ENCODE measurements at regions not wholly inside any gene's neighbourhood (a gene's known extent, or its start where the extent isn't known, plus 50 kb on each side); places are given as distances from the start of the nearest gene placed in this dataset.
A peak's percentile ranks its signal among the peaks of the same experiment; 100 is the strongest.

DNA sequence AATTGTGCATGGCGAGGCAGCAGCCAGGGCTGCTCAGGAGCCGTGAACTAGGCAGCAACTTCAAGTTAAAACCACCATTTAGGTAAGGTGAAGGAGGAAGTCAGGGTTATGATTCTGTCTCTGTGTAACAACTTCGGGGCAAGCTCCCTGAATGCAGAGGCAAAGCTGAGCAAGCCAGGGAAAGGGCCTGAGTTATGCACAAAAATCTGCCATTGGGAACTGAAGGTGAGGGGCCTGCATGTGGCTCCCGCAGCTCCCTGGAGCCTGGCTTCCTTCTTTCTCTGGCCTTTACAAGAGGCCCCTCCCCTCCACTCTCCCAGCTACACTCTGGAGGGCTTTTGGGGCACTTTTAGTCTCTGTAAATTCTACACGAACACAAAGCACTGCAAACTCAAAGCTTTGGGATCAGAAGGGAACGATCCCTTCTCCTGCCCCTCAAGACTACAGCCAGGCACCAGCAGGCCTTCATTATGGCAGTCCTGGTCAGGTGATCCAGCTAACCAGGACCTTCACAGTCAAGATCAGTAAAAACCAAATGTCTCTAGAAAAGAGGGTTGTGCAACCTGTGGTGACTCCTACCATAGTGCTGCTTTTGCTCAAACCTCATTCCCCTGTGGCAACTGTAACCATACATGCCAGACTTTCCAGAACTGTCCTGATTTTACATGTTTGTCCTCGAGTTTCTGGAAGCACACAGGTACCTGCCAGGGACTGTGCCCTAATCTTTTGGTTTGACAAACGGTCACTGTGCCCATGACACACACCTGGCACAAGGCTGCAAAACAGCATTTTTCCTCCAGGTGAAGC, 67.2 kb upstream of the PTGR2 start:
- TF ChIP-seq, protein P1, sequence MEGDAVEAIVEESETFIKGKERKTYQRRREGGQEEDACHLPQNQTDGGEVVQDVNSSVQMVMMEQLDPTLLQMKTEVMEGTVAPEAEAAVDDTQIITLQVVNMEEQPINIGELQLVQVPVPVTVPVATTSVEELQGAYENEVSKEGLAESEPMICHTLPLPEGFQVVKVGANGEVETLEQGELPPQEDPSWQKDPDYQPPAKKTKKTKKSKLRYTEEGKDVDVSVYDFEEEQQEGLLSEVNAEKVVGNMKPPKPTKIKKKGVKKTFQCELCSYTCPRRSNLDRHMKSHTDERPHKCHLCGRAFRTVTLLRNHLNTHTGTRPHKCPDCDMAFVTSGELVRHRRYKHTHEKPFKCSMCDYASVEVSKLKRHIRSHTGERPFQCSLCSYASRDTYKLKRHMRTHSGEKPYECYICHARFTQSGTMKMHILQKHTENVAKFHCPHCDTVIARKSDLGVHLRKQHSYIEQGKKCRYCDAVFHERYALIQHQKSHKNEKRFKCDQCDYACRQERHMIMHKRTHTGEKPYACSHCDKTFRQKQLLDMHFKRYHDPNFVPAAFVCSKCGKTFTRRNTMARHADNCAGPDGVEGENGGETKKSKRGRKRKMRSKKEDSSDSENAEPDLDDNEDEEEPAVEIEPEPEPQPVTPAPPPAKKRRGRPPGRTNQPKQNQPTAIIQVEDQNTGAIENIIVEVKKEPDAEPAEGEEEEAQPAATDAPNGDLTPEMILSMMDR (IDR thresholded peaks at IDR 0.05): no peak
- peak in 1 of 2 donors; percentile 29 for TF ChIP-seq POLR2A (IDR thresholded peaks at IDR 0.05)
- DNase-seq: peak in 3 of 7 donors; percentile 38 to 59 (median 41)
- Histone ChIP-seq H3K27ac (peak overlapping the region; percentile 92 to 99 (median 97)), H3K36me3 (replicated peaks in 1 of 2) (no peaks in the 10 kb centered on the region), H3K4me1 (replicated peaks in 1 of 2) (peaks cover 39 to 59% of the 10 kb centered on the region in 2 donors), H3K27me3 (no peaks in the 10 kb centered on the region), H3K9me3 (replicated peaks in 1 of 3) (no peaks in the 10 kb centered on the region), H3K4me3 (peak overlapping the region in 1 of 4 donors; percentile 89)
- WGBS, 4 donors: 32 to 43% (median 38%) methylated on average over 8 of the region's 8 CpGs
- intact Hi-C loops (cut with DNase I): no loop called here

- DNase-seq: no peak
- intact Hi-C loops (cut with DNase I): no loop called here
- H3K4me1 ChIP-seq (replicated peaks in 1 of 2): peaks cover 39 to 47% of the 10 kb centered on the region in 2 donors
- 57 to 64% (median 59%) methylated on average over 10 of the region's 10 CpGs for WGBS, 4 donors
- no peak overlapping the region for H3K4me3 ChIP-seq
- no peaks in the 10 kb centered on the region for H3K36me3 ChIP-seq (replicated peaks in 1 of 2)
- H3K9me3 ChIP-seq (replicated peaks in 1 of 3): no peaks in the 10 kb centered on the region
- TF ChIP-seq, protein P1 (IDR thresholded peaks at IDR 0.05): peak in 1 of 6 experiments; percentile 3
- TF ChIP-seq POLR2A (IDR thresholded peaks at IDR 0.05): no peak
- no peaks in the 10 kb centered on the region for H3K27me3 ChIP-seq
- H3K27ac ChIP-seq: peak overlapping the region in 3 of 5 donors; percentile 97 to 99 (median 97)
Observed at GRCh38 chr14:73783107-73783727, 68.4 kb upstream of the PTGR2 start.

DNA sequence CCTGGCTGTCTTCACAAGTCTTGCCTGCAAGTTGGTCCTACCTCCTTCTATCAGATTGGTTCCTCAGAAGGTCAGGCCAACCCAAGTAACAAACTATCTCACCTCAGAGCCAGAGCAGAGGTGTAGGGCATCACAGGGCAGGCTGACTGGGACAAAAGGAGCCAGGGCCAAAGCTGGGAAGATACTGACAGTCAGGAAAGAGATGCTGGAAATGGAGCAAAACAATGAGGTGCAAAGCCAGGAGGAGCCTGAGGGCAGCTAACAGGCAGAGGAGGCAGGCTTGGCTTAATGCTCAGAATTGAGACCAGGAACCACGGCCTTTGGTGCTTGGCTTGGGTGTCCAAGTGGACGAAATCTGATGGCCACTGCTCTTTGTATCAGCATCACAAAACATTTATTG, 68.4 kb upstream of the PNMA1 start:
- Histone ChIP-seq H3K27ac (peak overlapping the region in 2 of 5 donors; percentile 97 to 99), H3K27me3 (no peaks in the 10 kb centered on the region), H3K9me3 (replicated peaks in 1 of 3) (no peaks in the 10 kb centered on the region), H3K36me3 (replicated peaks in 1 of 2) (no peaks in the 10 kb centered on the region), H3K4me3 (no peak overlapping the region), H3K4me1 (replicated peaks in 1 of 2) (peaks cover 34 to 41% of the 10 kb centered on the region in 2 donors)
- TF ChIP-seq, protein P1 (IDR thresholded peaks at IDR 0.05): no peak
- no peak for DNase-seq
- intact Hi-C loops (cut with DNase I): no loop called here
- 84 to 94% (median 90%) methylated on average over 2 of the region's 2 CpGs for WGBS, 4 donors

DNA sequence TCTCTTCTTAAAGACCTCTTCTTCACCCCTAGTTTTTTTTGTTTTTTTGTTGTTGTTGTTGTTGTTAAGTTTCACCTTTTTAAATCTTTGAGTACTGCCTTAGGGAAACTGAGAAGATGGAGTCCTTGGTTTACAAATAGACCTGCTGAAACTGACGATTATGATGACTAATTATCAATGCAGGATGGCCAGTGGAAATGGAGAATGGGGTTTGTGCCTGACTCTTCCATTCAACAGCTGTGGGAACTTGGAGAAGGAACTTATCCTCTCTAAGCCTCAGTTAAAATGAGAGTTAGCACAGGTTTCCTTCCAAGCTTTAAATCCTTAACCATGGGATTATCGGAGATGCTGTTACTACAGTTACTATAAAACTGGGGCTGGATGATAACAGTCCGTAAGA, 66.7 kb upstream of the PNMA1 start:
- no peak for DNase-seq
- intact Hi-C loops (cut with DNase I): no loop called here
- H3K9me3 ChIP-seq (replicated peaks in 1 of 3): no peaks in the 10 kb centered on the region
- H3K27ac ChIP-seq: no peak overlapping the region
- TF ChIP-seq POLR2A (IDR thresholded peaks at IDR 0.05): no peak
- TF ChIP-seq, protein P1 (IDR thresholded peaks at IDR 0.05): no peak
- H3K4me3 ChIP-seq: no peak overlapping the region
- 74 to 78% (median 77%) methylated on average over 3 of the region's 3 CpGs for WGBS, 4 donors
- no peaks in the 10 kb centered on the region for H3K27me3 ChIP-seq
- no peaks in the 10 kb centered on the region for H3K36me3 ChIP-seq (replicated peaks in 1 of 2)
- peaks cover 32 to 36% of the 10 kb centered on the region in 2 donors for H3K4me1 ChIP-seq (replicated peaks in 1 of 2)

All from adrenal gland (tissue), 9 donors.